ENCODE measurements at regions not wholly inside any gene's neighbourhood (a gene's known extent, or its start where the extent isn't known, plus 50 kb on each side); places are given as distances from the start of the nearest gene placed in this dataset.
A peak's percentile ranks its signal among the peaks of the same experiment; 100 is the strongest.

- peak overlapping the region; percentile 99 for H3K27ac ChIP-seq
- intact Hi-C loops (cut with DNase I) = loop anchor here (10.0 kb wide), 1 partner anchor 136 kb away; the partner anchor contains the start of gene COX20
- DNase-seq (ENCODE audit: extremely low spot score in 2 of 2) = peak in 1 of 2 donors; percentile 96
- no peaks in the 10 kb centered on the region for H3K27me3 ChIP-seq
- H3K36me3 ChIP-seq = no peaks in the 10 kb centered on the region
- H3K4me3 ChIP-seq = peak overlapping the region; percentile 81 to 83
- H3K9me3 ChIP-seq = no peaks in the 10 kb centered on the region
- TF ChIP-seq CTCF (IDR thresholded peaks at IDR 0.05) (peak in 2 of 3 experiments; percentile 57 to 59), POLR2A (IDR thresholded peaks at IDR 0.05) (peak in 1 of 2 donors; percentile 73), POLR2AphosphoS5 (IDR thresholded peaks at IDR 0.05; ENCODE audit: insufficient read depth in 1 of 2, low read depth in 1 of 2) (peak; percentile 75 to 96)
- peaks cover 22% of the 10 kb centered on the region for H3K4me1 ChIP-seq
Observed at GRCh38 chr1:244970744-244971551, 106.6 kb upstream of the HNRNPU start.

- peak in 1 of 2 donors; percentile 25 for TF ChIP-seq POLR2AphosphoS5 (IDR thresholded peaks at IDR 0.05; ENCODE audit: insufficient read depth in 1 of 2, low read depth in 1 of 2)
- TF ChIP-seq CTCF (IDR thresholded peaks at IDR 0.05) = no peak
- TF ChIP-seq POLR2A (IDR thresholded peaks at IDR 0.05) = peak in 1 of 2 donors; percentile 88
- Histone ChIP-seq H3K27me3 (no peaks in the 10 kb centered on the region), H3K27ac (peak overlapping the region; percentile 99), H3K4me1 (peaks cover 23% of the 10 kb centered on the region), H3K36me3 (no peaks in the 10 kb centered on the region), H3K4me3 (peak overlapping the region; percentile 81 to 83), H3K9me3 (no peaks in the 10 kb centered on the region)
- intact Hi-C loops (cut with DNase I) = loop anchor here (10.0 kb wide), 1 partner anchor 135 kb away; the partner anchor contains the start of gene COX20
- DNase-seq (ENCODE audit: extremely low spot score in 2 of 2) = peak in 1 of 2 donors; percentile 87
Observed at GRCh38 chr1:244970236-244970743, 105.9 kb upstream of the HNRNPU start.

- H3K9me3 ChIP-seq = no peaks in the 10 kb centered on the region
- no peaks in the 10 kb centered on the region for H3K36me3 ChIP-seq
- peaks cover 30% of the 10 kb centered on the region for H3K4me1 ChIP-seq
- H3K27ac ChIP-seq = peak overlapping the region; percentile 99
- TF ChIP-seq CTCF (IDR thresholded peaks at IDR 0.05) = no peak
- TF ChIP-seq POLR2AphosphoS5 (IDR thresholded peaks at IDR 0.05; ENCODE audit: insufficient read depth in 1 of 2, low read depth in 1 of 2) = peak; percentile 51 to 75
- peak in 1 of 2 donors; percentile 49 for TF ChIP-seq POLR2A (IDR thresholded peaks at IDR 0.05)
- H3K27me3 ChIP-seq = no peaks in the 10 kb centered on the region
- intact Hi-C loops (cut with DNase I) = loop anchor here (1.0 to 10.0 kb wide), 2 partner anchors 105 to 135 kb away; partner anchors contain the start of genes COX20 and HNRNPU
- DNase-seq (ENCODE audit: extremely low spot score in 2 of 2) = peak in 1 of 2 donors; percentile 91
- peak overlapping the region; percentile 81 to 83 for H3K4me3 ChIP-seq
Observed at GRCh38 chr1:244969355-244970235, 105.3 kb upstream of the HNRNPU start.

DNA sequence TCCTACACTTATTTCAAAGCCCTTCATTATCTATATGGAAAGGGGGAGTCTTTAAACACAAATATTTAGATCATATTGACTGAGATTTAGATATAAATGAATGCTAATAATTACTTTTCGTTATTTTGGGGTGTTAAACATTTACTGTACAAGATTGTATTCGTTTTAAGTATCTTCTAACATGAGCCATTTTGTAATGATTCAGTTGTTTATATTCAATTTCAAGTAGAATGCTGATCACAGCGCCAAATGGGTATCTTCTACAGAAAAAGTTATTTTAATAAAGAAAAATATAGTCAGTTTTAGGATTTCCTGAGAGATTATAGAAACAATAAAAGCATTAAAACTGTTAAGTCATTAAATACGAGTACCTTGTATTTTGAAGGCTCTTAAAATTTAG lies 104.5 kb upstream of the HNRNPU start:
- DNase-seq (ENCODE audit: extremely low spot score in 2 of 2) = no peak
- no peaks in the 10 kb centered on the region for H3K36me3 ChIP-seq
- H3K4me1 ChIP-seq = peaks cover 37% of the 10 kb centered on the region
- intact Hi-C loops (cut with DNase I) = loop anchor here (1.0 kb wide), 1 partner anchor 105 kb away; the partner anchor contains the start of gene HNRNPU
- peak overlapping the region; percentile 99 for H3K27ac ChIP-seq
- no peaks in the 10 kb centered on the region for H3K27me3 ChIP-seq
- H3K4me3 ChIP-seq = peak overlapping the region; percentile 81 to 83
- no peaks in the 10 kb centered on the region for H3K9me3 ChIP-seq
- TF ChIP-seq POLR2A (IDR thresholded peaks at IDR 0.05) (no peak), POLR2AphosphoS5 (IDR thresholded peaks at IDR 0.05; ENCODE audit: insufficient read depth in 1 of 2, low read depth in 1 of 2) (no peak), CTCF (IDR thresholded peaks at IDR 0.05) (no peak)
